HepG2 (cell line): ENCODE measurements at regions not wholly inside any gene's neighbourhood (a gene's known extent, or its start where the extent isn't known, plus 50 kb on each side); places are given as distances from the start of the nearest gene placed in this dataset.

Experiments used
- ATAC-seq: fragments of 200-7000 bp; cut with Tn5 transposase; 3 replicates; pipeline ENCODE4 v1.9.1; 2020; ENCODE audit warnings: mild to moderate bottlenecking, moderate library complexity
- BruUV-seq: library from RNA; stranded (reverse); fragments of 400-500 nt; replicated peaks from 2 replicates; lab custom pipeline; 2021; lab: Mats Ljungman, UMichigan
- CTCF ChIA-PET: fragments of 300-600 bp; formaldehyde crosslinking; extraction: SDS; loops from one replicate; lab custom pipeline; 2021; ENCODE audit warnings: low total read pairs, inconsistent platforms, low intra/inter-chr PET ratio; lab: Yijun Ruan, JAX
- POLR2A ChIA-PET: fragments of 350-600 bp; sonication (Branson Sonifier 250); formaldehyde crosslinking; loops from one replicate; lab custom pipeline; 2020; ENCODE audit warnings: antibody characterized with exemption, inconsistent platforms; lab: Yijun Ruan, JAX
- DNase-seq: peaks from one replicate; pipeline ENCODE4 v3.0.0-alpha.2; 2015; ENCODE audit warnings: low spot score
- FAIRE-seq: peaks from 3 replicates; lab custom pipeline; 2011; peaks lifted over from hg19 to GRCh38; lab: Jason Lieb, UNC
- H2AFZ ChIP-seq: one replicate; pipeline ENCODE4 v1.6.1; 2011; ENCODE audit warnings: low read length, inconsistent platforms
- H3K27ac ChIP-seq: fragments of 300-600 bp; 3 replicates; pipeline ENCODE4 v1.8.0; 2011; ENCODE audit warnings: mixed run types, mild to moderate bottlenecking, mixed read lengths, low read length, inconsistent platforms; ENCODE audit not compliant: insufficient read depth; ENCODE audit errors: extremely low read length
- H3K27me3 ChIP-seq, 2 experiments: fragments of 200-600 bp in 1 of 2; 2 replicates in 1 of 2; 3 replicates in 1 of 2; pipeline versions ENCODE4 v1.6.0 to v1.8.0; 2011; ENCODE audit warnings: low read length in 2 of 2, mild to moderate bottlenecking in 2 of 2, moderate library complexity in 2 of 2, inconsistent platforms in 1 of 2; ENCODE audit not compliant: insufficient read depth in 2 of 2, control insufficient read depth in 1 of 2
- H3K36me3 ChIP-seq, 2 experiments: fragments of 200-600 bp in 1 of 2; replicated peaks in 1 of 2; 2 replicates in 1 of 2; 3 replicates in 1 of 2; pipeline versions ENCODE4 v1.5.1 to v1.8.0; 2011; ENCODE audit warnings: low read length in 2 of 2, inconsistent platforms in 1 of 2; ENCODE audit not compliant: insufficient read depth in 2 of 2, control insufficient read depth in 1 of 2
- H3K4me1 ChIP-seq: 2 replicates; pipeline ENCODE4 v1.5.1; 2012; ENCODE audit warnings: low read length, inconsistent platforms; ENCODE audit not compliant: insufficient read depth
- H3K4me2 ChIP-seq: 2 replicates; pipeline ENCODE4 v1.6.0; 2011; ENCODE audit warnings: low read depth, low read length, inconsistent platforms
- H3K4me3 ChIP-seq, 3 experiments: fragments of 200-600 bp in 1 of 3; sonication (generic), shearing (Covaris generic) in 1 of 3; replicated peaks in 1 of 3; 2 replicates each; pipeline ENCODE4 v1.5.1; 2011 to 2016; ENCODE audit warnings: low read length in 3 of 3, inconsistent platforms in 2 of 3, low read depth in 2 of 3, mild to moderate bottlenecking in 2 of 3, control low read depth in 1 of 3, mixed read lengths in 1 of 3; ENCODE audit not compliant: insufficient read depth in 1 of 3
- H3K79me2 ChIP-seq: one replicate; pipeline ENCODE4 v1.6.1; 2011; ENCODE audit warnings: low read length, inconsistent platforms; ENCODE audit not compliant: insufficient read depth
- H3K9ac ChIP-seq: 2 replicates; pipeline ENCODE4 v1.6.0; 2011; ENCODE audit warnings: mild to moderate bottlenecking, low read depth, low read length, inconsistent platforms; ENCODE audit not compliant: insufficient read depth
- H3K9me3 ChIP-seq: 2 replicates; pipeline ENCODE4 v1.5.1; 2012; ENCODE audit warnings: mild to moderate bottlenecking, low read length
- H4K20me1 ChIP-seq: 2 replicates; pipeline ENCODE4 v1.6.0; 2011; ENCODE audit warnings: inconsistent platforms, mild to moderate bottlenecking, low read length, moderate library complexity; ENCODE audit not compliant: insufficient read depth
- AFF4 ChIP-seq: sonication (generic); formaldehyde crosslinking; IDR thresholded peaks from 2 replicates; pipeline ENCODE4 v1.4.0; 2020; ENCODE audit warnings: missing genetic modification reagents
- DNMT1 ChIP-seq: sonication (generic); formaldehyde crosslinking; IDR thresholded peaks from 2 replicates; pipeline ENCODE4 v1.5.1; 2020; ENCODE audit warnings: mild to moderate bottlenecking, missing genetic modification reagents
- FOXO1 ChIP-seq: sonication (generic); formaldehyde crosslinking; IDR thresholded peaks from 2 replicates; pipeline ENCODE4 v1.4.0; 2020; ENCODE audit warnings: missing genetic modification reagents
- HCFC1 ChIP-seq: fragments of 150-350 bp; IDR thresholded peaks from 2 replicates; pipeline ENCODE4 v1.6.1; 2014; ENCODE audit warnings: low read depth, low read length
- RFX5 ChIP-seq: IDR thresholded peaks from 2 replicates; pipeline ENCODE4 v1.6.1; 2011; ENCODE audit warnings: low read depth, low read length, improper control_type of control experiment
- SKI ChIP-seq: fragments of 450-650 bp; IDR thresholded peaks from one replicate; pipeline ENCODE4 v1.6.1; 2018; ENCODE audit warnings: mild to moderate bottlenecking; ENCODE audit not compliant: partially characterized antibody
- ZBTB46 ChIP-seq: sonication (generic); formaldehyde crosslinking; IDR thresholded peaks from 2 replicates; pipeline ENCODE4 v1.4.0; 2020; ENCODE audit warnings: mild to moderate bottlenecking, missing genetic modification reagents, borderline replicate concordance
- ZIK1 ChIP-seq: sonication (generic); formaldehyde crosslinking; IDR thresholded peaks from 2 replicates; pipeline ENCODE4 v1.5.0; 2020; ENCODE audit warnings: mild to moderate bottlenecking, low read depth, missing genetic modification reagents, borderline replicate concordance
- ZNF230 ChIP-seq: sonication (generic); formaldehyde crosslinking; IDR thresholded peaks from 2 replicates; pipeline ENCODE4 v1.4.0; 2020; ENCODE audit warnings: mild to moderate bottlenecking, missing genetic modification reagents
- ZSCAN25 ChIP-seq: sonication (generic); formaldehyde crosslinking; IDR thresholded peaks from 2 replicates; pipeline ENCODE4 v1.8.0; 2022; ENCODE audit warnings: mild to moderate bottlenecking, missing genetic modification reagents
- WGBS: methylation state at CpG from one replicate; pipeline ENCODE4 v1.1.6; 2017; ENCODE audit warnings: low lambda C conversion rate; 5-methylcytosine and 5-hydroxymethylcytosine counted together
- in situ Hi-C: cut with HindIII; loops from 2 replicates; pipeline ENCODE4 v1.10.0; 2017; ENCODE audit warnings: low pct_unique_long_range_greater_than_20kb; ENCODE audit not compliant: extremely low pct_ligation_motif_present
- intact Hi-C: fragments of 100-400 bp; cut with micrococcal nuclease; formaldehyde crosslinking; loops from one replicate; pipeline ENCODE4 v1.10.0; 2022; ENCODE audit not compliant: unreplicated experiment
- TF ChIP-seq, protein P1 (sequence below): sonication (generic); formaldehyde crosslinking; IDR thresholded peaks from 2 replicates; pipeline ENCODE4 v1.5.1; 2020; ENCODE audit warnings: missing genetic modification reagents, mild to moderate bottlenecking, borderline replicate concordance
- TF ChIP-seq, protein P2 (sequence below): sonication (generic); formaldehyde crosslinking; IDR thresholded peaks from 2 replicates; pipeline ENCODE4 v1.5.0; 2020; ENCODE audit warnings: missing genetic modification reagents

DNA sequence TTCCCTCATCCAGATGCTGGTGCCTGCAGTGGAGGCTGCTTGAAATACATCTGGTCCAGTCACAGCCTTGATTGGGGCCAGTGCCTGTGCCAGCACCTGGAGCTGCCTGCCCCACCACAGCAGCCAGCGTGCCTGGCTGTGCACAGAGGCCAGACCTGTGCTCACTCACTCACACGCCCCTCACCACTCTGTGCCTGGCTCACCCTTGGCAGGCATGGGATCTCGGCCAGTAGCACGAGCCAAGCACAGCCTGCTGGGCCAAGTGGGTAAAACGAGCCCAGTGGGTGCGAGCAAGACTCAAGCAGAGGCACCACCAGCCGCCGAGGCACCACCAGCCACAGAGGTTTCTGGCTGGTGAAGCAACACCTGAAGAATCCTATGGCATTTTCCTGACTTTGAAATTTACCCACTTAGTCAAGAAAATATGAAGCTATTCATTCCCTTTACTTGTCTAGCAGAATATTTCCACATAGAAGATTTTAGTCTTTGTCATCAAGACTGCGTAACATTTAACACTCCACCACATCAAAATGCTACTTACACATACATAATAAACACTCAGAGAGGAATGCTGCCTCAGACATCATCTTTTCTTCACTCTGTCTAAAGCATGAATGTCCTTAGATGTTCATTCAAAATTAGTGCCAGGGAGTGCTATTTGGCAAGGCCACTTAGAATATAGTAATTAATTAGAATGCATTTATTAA lies 424.3 kb upstream of the FAT3 start:
- no peaks in the 10 kb centered on the region for H3K9me3 ChIP-seq
- ChIA-PET POLR2A (no interaction called here), CTCF (no interaction called here)
- no peak overlapping the region for H2AFZ ChIP-seq
- no peak overlapping the region for H3K9ac ChIP-seq
- no peak for DNase-seq
- no peak overlapping the region for H3K27ac ChIP-seq
- no peaks in the 10 kb centered on the region for H3K4me1 ChIP-seq
- in situ Hi-C loops, result no loop called here
- ATAC-seq, result no peak
- H4K20me1 ChIP-seq, result no peaks in the 10 kb centered on the region
- no peaks in the 10 kb centered on the region for H3K79me2 ChIP-seq
- WGBS, result 13% methylated on average over 4 of the region's 9 CpGs
- intact Hi-C loops, result no loop called here
- no peaks in the 10 kb centered on the region for H3K27me3 ChIP-seq
- H3K4me2 ChIP-seq, result no peak overlapping the region
- H3K36me3 ChIP-seq, result no peaks in the 10 kb centered on the region
- FAIRE-seq, result no peak
- no peak overlapping the region for H3K4me3 ChIP-seq
- no TSS peak for BruUV-seq
- no peak for TF ChIP-seq ZBTB46 (CRISPR knock-in tag)
- TF ChIP-seq RFX5, result no peak
- no peak for TF ChIP-seq ZNF230 (CRISPR knock-in tag)
- no peak for TF ChIP-seq DNMT1 (CRISPR knock-in tag)
- no peak for TF ChIP-seq HCFC1
- TF ChIP-seq AFF4, result no peak
- TF ChIP-seq, protein P1, sequence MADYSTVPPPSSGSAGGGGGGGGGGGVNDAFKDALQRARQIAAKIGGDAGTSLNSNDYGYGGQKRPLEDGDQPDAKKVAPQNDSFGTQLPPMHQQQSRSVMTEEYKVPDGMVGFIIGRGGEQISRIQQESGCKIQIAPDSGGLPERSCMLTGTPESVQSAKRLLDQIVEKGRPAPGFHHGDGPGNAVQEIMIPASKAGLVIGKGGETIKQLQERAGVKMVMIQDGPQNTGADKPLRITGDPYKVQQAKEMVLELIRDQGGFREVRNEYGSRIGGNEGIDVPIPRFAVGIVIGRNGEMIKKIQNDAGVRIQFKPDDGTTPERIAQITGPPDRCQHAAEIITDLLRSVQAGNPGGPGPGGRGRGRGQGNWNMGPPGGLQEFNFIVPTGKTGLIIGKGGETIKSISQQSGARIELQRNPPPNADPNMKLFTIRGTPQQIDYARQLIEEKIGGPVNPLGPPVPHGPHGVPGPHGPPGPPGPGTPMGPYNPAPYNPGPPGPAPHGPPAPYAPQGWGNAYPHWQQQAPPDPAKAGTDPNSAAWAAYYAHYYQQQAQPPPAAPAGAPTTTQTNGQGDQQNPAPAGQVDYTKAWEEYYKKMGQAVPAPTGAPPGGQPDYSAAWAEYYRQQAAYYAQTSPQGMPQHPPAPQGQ (CRISPR knock-in tag), result no peak
- TF ChIP-seq, protein P2, sequence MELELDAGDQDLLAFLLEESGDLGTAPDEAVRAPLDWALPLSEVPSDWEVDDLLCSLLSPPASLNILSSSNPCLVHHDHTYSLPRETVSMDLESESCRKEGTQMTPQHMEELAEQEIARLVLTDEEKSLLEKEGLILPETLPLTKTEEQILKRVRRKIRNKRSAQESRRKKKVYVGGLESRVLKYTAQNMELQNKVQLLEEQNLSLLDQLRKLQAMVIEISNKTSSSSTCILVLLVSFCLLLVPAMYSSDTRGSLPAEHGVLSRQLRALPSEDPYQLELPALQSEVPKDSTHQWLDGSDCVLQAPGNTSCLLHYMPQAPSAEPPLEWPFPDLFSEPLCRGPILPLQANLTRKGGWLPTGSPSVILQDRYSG, result no peak
- no peak for TF ChIP-seq ZIK1
- no peak for TF ChIP-seq SKI
- no peak for TF ChIP-seq ZSCAN25 (CRISPR knock-in tag)
- TF ChIP-seq FOXO1 (CRISPR knock-in tag), result no peak
